Prostate gland (tissue), 2 donors: ENCODE measurements at regions not wholly inside any gene's neighbourhood (a gene's known extent, or its start where the extent isn't known, plus 50 kb on each side); places are given as distances from the start of the nearest gene placed in this dataset.

ENCODE experiments used
- DNase-seq: peaks from one replicate; pipeline ENCODE4 v3.0.0-alpha.2; 2019; ENCODE audit warnings: low spot score
- H3K27ac ChIP-seq, 2 donors: fragments of 200-600 bp; sonication (generic); 2 replicates each; pipeline ENCODE4 v1.5.1; 2017 to 2019
- H3K27me3 ChIP-seq: fragments of 200-600 bp; sonication (generic); replicated peaks from 2 replicates; pipeline ENCODE4 v1.5.1; 2019; ENCODE audit not compliant: insufficient read depth
- H3K36me3 ChIP-seq, 2 donors: fragments of 200-600 bp; sonication (generic); 1 replicate in 1 of 2; 2 replicates in 1 of 2; pipeline versions ENCODE4 v1.5.1 to v1.8.1; 2017 to 2019
- H3K4me1 ChIP-seq: fragments of 200-600 bp; sonication (generic); replicated peaks from 2 replicates; pipeline ENCODE4 v1.5.1; 2019
- H3K4me3 ChIP-seq, 2 donors: fragments of 200-600 bp; sonication (generic); 2 replicates each; pipeline ENCODE4 v1.5.1; 2017 to 2019
- H3K9me3 ChIP-seq: fragments of 200-600 bp; sonication (generic); 2 replicates; pipeline ENCODE4 v1.5.1; 2017
- CTCF ChIP-seq, 4 experiments: fragments of 200-600 bp in 2 of 4; fragments of 450-650 bp in 2 of 4; sonication (generic) in 2 of 4; IDR thresholded peaks; 1 replicate in 3 of 4; 2 replicates in 1 of 4; pipeline ENCODE4 v1.5.1; 2016 to 2019; ENCODE audit warnings: antibody characterized with exemption in 4 of 4, mild to moderate bottlenecking in 2 of 4, moderate library complexity in 2 of 4
- POLR2A ChIP-seq: fragments of 450-650 bp; IDR thresholded peaks from one replicate; pipeline ENCODE4 v1.6.1; 2016; ENCODE audit warnings: antibody characterized with exemption, mild to moderate bottlenecking
- POLR2AphosphoS5 ChIP-seq: sonication (generic); formaldehyde crosslinking; IDR thresholded peaks from one replicate; pipeline ENCODE4 v1.6.1; 2017; ENCODE audit warnings: antibody characterized with exemption
- WGBS: methylation state at CpG from one replicate; pipeline ENCODE4 v1.1.5; 2018; 5-methylcytosine and 5-hydroxymethylcytosine counted together
- intact Hi-C: fragments of 100-400 bp; cut with DNase I; formaldehyde crosslinking; loops from one replicate; pipeline ENCODE4 v1.14.2; 2022

- Histone ChIP-seq H3K9me3 (no peaks in the 10 kb centered on the region), H3K27ac (no peak overlapping the region), H3K4me1 (no peaks in the 10 kb centered on the region), H3K36me3 (no peaks in the 10 kb centered on the region), H3K27me3 (no peaks in the 10 kb centered on the region), H3K4me3 (no peak overlapping the region)
- 63% methylated on average over 2 of the region's 2 CpGs for WGBS
- DNase-seq = no peak
- intact Hi-C loops = no loop called here
- TF ChIP-seq CTCF (IDR thresholded peaks at IDR 0.05) = no peak
- TF ChIP-seq POLR2A = no peak
- no peak for TF ChIP-seq POLR2AphosphoS5
These were observed 301.9 kb upstream of the RUNX1 start for GRCh38 chr21:35350965-35351364.

- 47% methylated on average over 9 of the region's 9 CpGs for WGBS
- no peaks in the 10 kb centered on the region for H3K4me1 ChIP-seq
- no peaks in the 10 kb centered on the region for H3K27me3 ChIP-seq
- H3K9me3 ChIP-seq = no peaks in the 10 kb centered on the region
- peak; percentile 15 for DNase-seq
- no peak overlapping the region for H3K4me3 ChIP-seq
- TF ChIP-seq CTCF (IDR thresholded peaks at IDR 0.05) (no peak), POLR2AphosphoS5 (no peak), POLR2A (no peak)
- no peak overlapping the region for H3K27ac ChIP-seq
- intact Hi-C loops = no loop called here
- H3K36me3 ChIP-seq = no peaks in the 10 kb centered on the region
These were observed 300.4 kb upstream of the RUNX1 start for GRCh38 chr21:35349376-35350080.

GRCh38 chr21:35348686-35349085 is 299.6 kb upstream of the RUNX1 start:
- intact Hi-C loops = no loop called here
- WGBS = 18% methylated on average over 1 of the region's 1 CpG
- TF ChIP-seq CTCF (IDR thresholded peaks at IDR 0.05) = no peak
- TF ChIP-seq POLR2A = no peak
- TF ChIP-seq POLR2AphosphoS5 = no peak

GRCh38 chr21:35346697-35347096 is 297.6 kb upstream of the RUNX1 start:
- Histone ChIP-seq H3K27ac (no peak overlapping the region), H3K36me3 (no peaks in the 10 kb centered on the region), H3K9me3 (no peaks in the 10 kb centered on the region), H3K4me1 (no peaks in the 10 kb centered on the region), H3K4me3 (no peak overlapping the region), H3K27me3 (no peaks in the 10 kb centered on the region)
- intact Hi-C loops = no loop called here
- TF ChIP-seq POLR2AphosphoS5 (no peak), POLR2A (no peak), CTCF (IDR thresholded peaks at IDR 0.05) (no peak)
- DNase-seq = no peak
- 96% methylated on average over 4 of the region's 4 CpGs for WGBS

More at GRCh38 chr21:35348686-35349085, 299.6 kb upstream of the RUNX1 start:
- Histone ChIP-seq H3K9me3 (no peaks in the 10 kb centered on the region), H3K4me1 (no peaks in the 10 kb centered on the region), H3K27me3 (no peaks in the 10 kb centered on the region), H3K4me3 (no peak overlapping the region), H3K27ac (no peak overlapping the region), H3K36me3 (no peaks in the 10 kb centered on the region)
- no peak for DNase-seq

- no peak for DNase-seq
- Histone ChIP-seq H3K4me1 (no peaks in the 10 kb centered on the region), H3K9me3 (no peaks in the 10 kb centered on the region), H3K4me3 (no peak overlapping the region), H3K27ac (no peak overlapping the region), H3K27me3 (no peaks in the 10 kb centered on the region), H3K36me3 (no peaks in the 10 kb centered on the region)
- intact Hi-C loops = no loop called here
- TF ChIP-seq POLR2AphosphoS5 (no peak), CTCF (IDR thresholded peaks at IDR 0.05) (no peak), POLR2A (no peak)
These were observed 296.9 kb upstream of the RUNX1 start for GRCh38 chr21:35345954-35346353.
